Right cardiac atrium (tissue), 5 donors: ENCODE measurements at regions not wholly inside any gene's neighbourhood (a gene's known extent, or its start where the extent isn't known, plus 50 kb on each side); places are given as distances from the start of the nearest gene placed in this dataset.

ENCODE experiments used
- ATAC-seq, 2 donors: fragments of 200-7000 bp; cut with Tn5 transposase; one replicate each; pipeline versions ENCODE4 v1.8.0 to v1.9.1; 2020; ENCODE audit warnings: moderate library complexity in 2 of 2, mild to moderate bottlenecking in 1 of 2
- DNase-seq, 3 donors: peaks; one replicate each; pipeline ENCODE4 v3.0.0-alpha.2; 2020
- H3K27ac ChIP-seq: one replicate; pipeline ENCODE4 v1.5.1; 2013; ENCODE audit warnings: mild to moderate bottlenecking, low read length, control low read depth, moderate library complexity
- H3K27me3 ChIP-seq: one replicate; pipeline ENCODE4 v1.6.1; 2013; ENCODE audit not compliant: control insufficient read depth, insufficient read depth
- H3K4me1 ChIP-seq: one replicate; pipeline ENCODE4 v1.6.1; 2013; ENCODE audit warnings: low read length; ENCODE audit not compliant: control insufficient read depth, insufficient read depth
- H3K4me3 ChIP-seq: one replicate; pipeline ENCODE4 v1.5.1; 2013; ENCODE audit warnings: low read length, control low read depth
- H3K9me3 ChIP-seq: one replicate; pipeline ENCODE4 v1.6.1; 2013; ENCODE audit warnings: low read length; ENCODE audit not compliant: control insufficient read depth
- WGBS: extraction: QIAGEN DNeasy Blood & Tissue Kit; methylation state at CpG from one replicate; pipeline ENCODE4 v1.1.7; 2013; 5-methylcytosine and 5-hydroxymethylcytosine counted together
- intact Hi-C, 4 donors: fragments of 100-400 bp; cut with DNase I; formaldehyde crosslinking; loops; one replicate each; pipeline versions ENCODE4 v1.11.0 to v1.14.0; 2022 to 2023
- donor health status: healthy with polysubstance abuse.
- donor health status: DM: no; HTN: yes; CAD: no.
- donor health status: DM: no; HTN: no; CAD: no.
- donor health status: DM: no; HTN: yes; CAD: no; lungs with severe emphysema.
- donor health status: DM: yes; HTN: yes; CAD: no.

- 76% methylated on average over 2 of the region's 2 CpGs for WGBS
- ATAC-seq (no peak), DNase-seq (no peak)
These were observed 117.0 kb downstream of the PTCSC3 start for GRCh38 chr14:36059531-36059930.

GRCh38 chr14:36057452-36058116 is 118.9 kb downstream of the PTCSC3 start:
- H3K4me1 ChIP-seq = peaks cover 2% of the 10 kb centered on the region
- intact Hi-C loops = no loop called here
- WGBS = 65% methylated on average over 7 of the region's 7 CpGs
- no peak for DNase-seq
- H3K27ac ChIP-seq = no peak overlapping the region
- H3K4me3 ChIP-seq = no peak overlapping the region
- H3K27me3 ChIP-seq = no peaks in the 10 kb centered on the region
- ATAC-seq = no peak
- no peaks in the 10 kb centered on the region for H3K9me3 ChIP-seq

More at GRCh38 chr14:36059531-36059930, 117.0 kb downstream of the PTCSC3 start:
- Histone ChIP-seq H3K4me3 (no peak overlapping the region), H3K4me1 (no peaks in the 10 kb centered on the region), H3K27ac (no peak overlapping the region), H3K9me3 (no peaks in the 10 kb centered on the region), H3K27me3 (no peaks in the 10 kb centered on the region)
- intact Hi-C loops = no loop called here

GRCh38 chr14:36056845-36057244 is 119.7 kb downstream of the PTCSC3 start:
- 76% methylated on average over 3 of the region's 3 CpGs for WGBS
- peaks cover 2% of the 10 kb centered on the region for H3K4me1 ChIP-seq
- H3K27me3 ChIP-seq = no peaks in the 10 kb centered on the region
- H3K4me3 ChIP-seq = no peak overlapping the region
- H3K9me3 ChIP-seq = no peaks in the 10 kb centered on the region
- no peak for ATAC-seq
- DNase-seq = no peak
- intact Hi-C loops = no loop called here
- no peak overlapping the region for H3K27ac ChIP-seq

- no peak for DNase-seq
These were observed 120.8 kb downstream of the PTCSC3 start for GRCh38 chr14:36055681-36056225.

GRCh38 chr14:36055052-36055378 is 121.5 kb downstream of the PTCSC3 start:
- no peak for ATAC-seq
- Histone ChIP-seq H3K4me3 (no peak overlapping the region), H3K27ac (no peak overlapping the region), H3K4me1 (peaks cover 2% of the 10 kb centered on the region), H3K27me3 (no peaks in the 10 kb centered on the region), H3K9me3 (no peaks in the 10 kb centered on the region)
- 67% methylated on average over 3 of the region's 3 CpGs for WGBS
- intact Hi-C loops = no loop called here
- no peak for DNase-seq

More at GRCh38 chr14:36055681-36056225, 120.8 kb downstream of the PTCSC3 start:
- Histone ChIP-seq H3K4me3 (no peak overlapping the region), H3K9me3 (no peaks in the 10 kb centered on the region), H3K4me1 (peaks cover 2% of the 10 kb centered on the region), H3K27me3 (no peaks in the 10 kb centered on the region), H3K27ac (no peak overlapping the region)
- intact Hi-C loops = no loop called here
- 48% methylated on average over 3 of the region's 3 CpGs for WGBS
- ATAC-seq = no peak

- no peak overlapping the region for H3K4me3 ChIP-seq
- DNase-seq (peak in 2 of 3 donors; percentile 47 to 70), ATAC-seq (peak in 1 of 2 donors; percentile 73)
- H3K27ac ChIP-seq = no peak overlapping the region
- H3K27me3 ChIP-seq = no peaks in the 10 kb centered on the region
- no peaks in the 10 kb centered on the region for H3K9me3 ChIP-seq
- intact Hi-C loops = no loop called here
- 47% methylated on average over 3 of the region's 3 CpGs for WGBS
- peaks cover 2% of the 10 kb centered on the region for H3K4me1 ChIP-seq
These were observed 122.0 kb downstream of the PTCSC3 start for GRCh38 chr14:36054353-36055051.

- no peak overlapping the region for H3K27ac ChIP-seq
- H3K4me1 ChIP-seq = peaks cover 2% of the 10 kb centered on the region
- no peaks in the 10 kb centered on the region for H3K9me3 ChIP-seq
- ATAC-seq (no peak), DNase-seq (no peak)
- 84% methylated on average over 3 of the region's 3 CpGs for WGBS
- H3K27me3 ChIP-seq = no peaks in the 10 kb centered on the region
- intact Hi-C loops = no loop called here
- H3K4me3 ChIP-seq = no peak overlapping the region
These were observed 123.8 kb downstream of the PTCSC3 start for GRCh38 chr14:36052681-36053080.

- intact Hi-C loops = no loop called here
- Histone ChIP-seq H3K4me3 (no peak overlapping the region), H3K4me1 (peaks cover 2% of the 10 kb centered on the region), H3K27ac (no peak overlapping the region), H3K9me3 (no peaks in the 10 kb centered on the region), H3K27me3 (no peaks in the 10 kb centered on the region)
- 87% methylated on average over 1 of the region's 1 CpG for WGBS
- DNase-seq (no peak), ATAC-seq (no peak)
These were observed 124.5 kb downstream of the PTCSC3 start for GRCh38 chr14:36052063-36052462.

GRCh38 chr14:36048667-36049066 is 127.9 kb downstream of the PTCSC3 start:
- Histone ChIP-seq H3K9me3 (no peaks in the 10 kb centered on the region), H3K27me3 (no peaks in the 10 kb centered on the region), H3K27ac (no peak overlapping the region), H3K4me1 (no peaks in the 10 kb centered on the region), H3K4me3 (no peak overlapping the region)
- WGBS = 52% methylated on average over 5 of the region's 5 CpGs
- ATAC-seq (peak; percentile 61 to 91), DNase-seq (peak; percentile 49 to 85 (median 85))
- intact Hi-C loops = no loop called here

- 70% methylated on average over 4 of the region's 4 CpGs for WGBS
- ATAC-seq (no peak), DNase-seq (no peak)
- Histone ChIP-seq H3K27me3 (no peaks in the 10 kb centered on the region), H3K4me1 (no peaks in the 10 kb centered on the region), H3K4me3 (no peak overlapping the region), H3K9me3 (no peaks in the 10 kb centered on the region), H3K27ac (no peak overlapping the region)
- intact Hi-C loops = no loop called here
These were observed 128.6 kb downstream of the PTCSC3 start for GRCh38 chr14:36047912-36048311.

GRCh38 chr14:36035675-36036074 is 140.8 kb downstream of the PTCSC3 start:
- intact Hi-C loops = no loop called here
- H3K27ac ChIP-seq = no peak overlapping the region
- H3K9me3 ChIP-seq = no peaks in the 10 kb centered on the region
- H3K4me1 ChIP-seq = no peaks in the 10 kb centered on the region
- no peak overlapping the region for H3K4me3 ChIP-seq
- DNase-seq (no peak), ATAC-seq (no peak)
- H3K27me3 ChIP-seq = no peaks in the 10 kb centered on the region
- 87% methylated on average over 2 of the region's 2 CpGs for WGBS
